HEK293 (cell line): ENCODE measurements at regions not wholly inside any gene's neighbourhood (a gene's known extent, or its start where the extent isn't known, plus 50 kb on each side); places are given as distances from the start of the nearest gene placed in this dataset.

Experiments used
- CTCF ChIA-PET: fragments of 350-600 bp; formaldehyde crosslinking; extraction: SDS; loops from one replicate; lab custom pipeline; 2021; ENCODE audit warnings: antibody characterized with exemption; lab: Yijun Ruan, JAX
- POLR2A ChIA-PET: fragments of 300-600 bp; formaldehyde crosslinking; extraction: SDS; loops from one replicate; lab custom pipeline; 2020; ENCODE audit warnings: antibody characterized with exemption, inconsistent platforms; lab: Yijun Ruan, JAX
- H3K27ac ChIP-seq: fragments of 200-500 bp; sonication (Bioruptor generic); 2 replicates; pipeline ENCODE4 v1.5.1; 2014; ENCODE audit warnings: low read depth, low read length, control low read depth, inconsistent platforms; ENCODE audit errors: extremely low read depth
- H3K36me3 ChIP-seq, 2 experiments: fragments of 200-500 bp in 1 of 2; sonication (Bioruptor generic) in 1 of 2; 1 replicate in 1 of 2; 2 replicates in 1 of 2; pipeline ENCODE4 v1.5.1; 2014 to 2017; ENCODE audit warnings: inconsistent platforms in 2 of 2, low read length in 2 of 2; ENCODE audit not compliant: control insufficient read depth in 2 of 2, insufficient read depth in 1 of 2
- H3K4me1 ChIP-seq: fragments of 200-500 bp; sonication (Bioruptor generic); 2 replicates; pipeline ENCODE4 v1.5.1; 2014; ENCODE audit warnings: mild to moderate bottlenecking, low read length, inconsistent platforms; ENCODE audit not compliant: control insufficient read depth, insufficient read depth
- H3K4me3 ChIP-seq: 2 replicates; pipeline ENCODE4 v1.5.1; 2011; ENCODE audit warnings: low read depth, mild to moderate bottlenecking, control low read depth, low read length, moderate library complexity
- H3K9me3 ChIP-seq: fragments of 200-500 bp; sonication (Bioruptor generic); 2 replicates; pipeline ENCODE4 v1.5.1; 2014; ENCODE audit warnings: low read depth, low read length, inconsistent platforms; ENCODE audit not compliant: control insufficient read depth, insufficient read depth
- EGR2 ChIP-seq: fragments of 450-650 bp; formaldehyde crosslinking; IDR thresholded peaks from 2 replicates; pipeline ENCODE4 v1.5.1; 2016; ENCODE audit warnings: low read depth, missing biosample characterization, missing genetic modification characterization
- FEZF1 ChIP-seq: fragments of 450-650 bp; formaldehyde crosslinking; IDR thresholded peaks from 2 replicates; pipeline ENCODE4 v1.5.1; 2016; ENCODE audit warnings: missing biosample characterization, missing genetic modification characterization
- GFI1B ChIP-seq: fragments of 450-650 bp; formaldehyde crosslinking; IDR thresholded peaks from 2 replicates; pipeline ENCODE4 v1.5.1; 2016; ENCODE audit warnings: missing biosample characterization, missing genetic modification characterization
- KLF9 ChIP-seq: fragments of 450-650 bp; formaldehyde crosslinking; IDR thresholded peaks from 2 replicates; pipeline ENCODE4 v1.5.1; 2016; ENCODE audit warnings: missing biosample characterization, missing genetic modification characterization, low read depth
- MYNN ChIP-seq: fragments of 450-650 bp; formaldehyde crosslinking; IDR thresholded peaks from 2 replicates; pipeline ENCODE4 v1.5.1; 2016; ENCODE audit warnings: missing biosample characterization, missing genetic modification characterization, borderline replicate concordance
- MZF1 ChIP-seq: fragments of 450-650 bp; formaldehyde crosslinking; IDR thresholded peaks from 2 replicates; pipeline ENCODE4 v1.5.1; 2017; ENCODE audit warnings: missing biosample characterization, missing genetic modification characterization, borderline replicate concordance
- OVOL3 ChIP-seq: fragments of 450-650 bp; formaldehyde crosslinking; IDR thresholded peaks from 2 replicates; pipeline ENCODE4 v1.5.1; 2016; ENCODE audit warnings: missing biosample characterization, missing genetic modification characterization
- SETDB1 ChIP-seq: IDR thresholded peaks from one replicate; pipeline ENCODE4 v1.6.1; 2017; ENCODE audit warnings: mild to moderate bottlenecking, low read length, moderate library complexity, mixed read lengths; ENCODE audit not compliant: insufficient read length
- ZFP41 ChIP-seq: fragments of 450-650 bp; formaldehyde crosslinking; IDR thresholded peaks from 2 replicates; pipeline ENCODE4 v1.5.1; 2016; ENCODE audit warnings: missing biosample characterization, missing genetic modification characterization, borderline replicate concordance
- ZNF16 ChIP-seq: fragments of 450-650 bp; formaldehyde crosslinking; IDR thresholded peaks from 2 replicates; pipeline ENCODE4 v1.5.1; 2016; ENCODE audit warnings: low read depth, missing biosample characterization, missing genetic modification characterization
- ZNF174 ChIP-seq: fragments of 450-650 bp; formaldehyde crosslinking; IDR thresholded peaks from 2 replicates; pipeline ENCODE4 v1.5.0; 2017; ENCODE audit warnings: missing biosample characterization, mild to moderate bottlenecking, missing genetic modification characterization
- ZNF239 ChIP-seq: fragments of 450-650 bp; formaldehyde crosslinking; IDR thresholded peaks from 2 replicates; pipeline ENCODE4 v1.5.1; 2016; ENCODE audit warnings: missing biosample characterization, missing genetic modification characterization
- ZNF274 ChIP-seq, 2 experiments: fragments of 200-500 bp in 1 of 2; fragments of 450-650 bp in 1 of 2; sonication (Bioruptor generic) in 1 of 2; formaldehyde crosslinking in 1 of 2; IDR thresholded peaks; 2 replicates each; pipeline versions ENCODE4 v1.5.1 to v1.6.1; 2014 to 2016; ENCODE audit warnings: borderline replicate concordance in 1 of 2, inconsistent platforms in 1 of 2, low read length in 1 of 2, missing biosample characterization in 1 of 2, missing genetic modification characterization in 1 of 2
- ZNF280C ChIP-seq: fragments of 450-650 bp; formaldehyde crosslinking; IDR thresholded peaks from 2 replicates; pipeline ENCODE4 v1.5.1; 2016; ENCODE audit warnings: missing biosample characterization, missing genetic modification characterization
- ZNF302 ChIP-seq: fragments of 450-650 bp; formaldehyde crosslinking; IDR thresholded peaks from 2 replicates; pipeline ENCODE4 v1.5.1; 2016; ENCODE audit warnings: missing biosample characterization, missing genetic modification characterization, low read depth
- ZNF362 ChIP-seq: fragments of 450-650 bp; formaldehyde crosslinking; IDR thresholded peaks from 2 replicates; pipeline ENCODE4 v1.5.1; 2016; ENCODE audit warnings: missing biosample characterization, missing genetic modification characterization
- ZNF521 ChIP-seq: fragments of 450-650 bp; formaldehyde crosslinking; IDR thresholded peaks from 2 replicates; pipeline ENCODE4 v1.5.1; 2017; ENCODE audit warnings: missing biosample characterization, mild to moderate bottlenecking, missing genetic modification characterization
- ZNF529 ChIP-seq: fragments of 450-650 bp; formaldehyde crosslinking; IDR thresholded peaks from 2 replicates; pipeline ENCODE4 v1.5.1; 2017; ENCODE audit warnings: missing genetic modification characterization, missing biosample characterization; ENCODE audit not compliant: insufficient replicate concordance
- ZNF555 ChIP-seq: fragments of 450-650 bp; formaldehyde crosslinking; conservative IDR thresholded peaks from 2 replicates; pipeline ENCODE4 v1.5.1; 2017; ENCODE audit warnings: missing biosample characterization, mild to moderate bottlenecking, missing genetic modification characterization, inconsistent platforms
- ZNF571 ChIP-seq: fragments of 450-650 bp; formaldehyde crosslinking; IDR thresholded peaks from 2 replicates; pipeline ENCODE4 v1.5.0; 2017; ENCODE audit warnings: missing biosample characterization, missing genetic modification characterization
- ZNF660 ChIP-seq: fragments of 450-650 bp; IDR thresholded peaks from 2 replicates; pipeline ENCODE4 v1.5.1; 2018; ENCODE audit warnings: missing biosample characterization, mild to moderate bottlenecking, missing genetic modification characterization
- ZNF777 ChIP-seq: fragments of 450-650 bp; formaldehyde crosslinking; IDR thresholded peaks from 2 replicates; pipeline ENCODE4 v1.5.1; 2017; ENCODE audit warnings: missing biosample characterization, missing genetic modification characterization, borderline replicate concordance
- ZNF830 ChIP-seq: fragments of 450-650 bp; IDR thresholded peaks from 2 replicates; pipeline ENCODE4 v1.5.0; 2018; ENCODE audit warnings: missing biosample characterization, missing genetic modification characterization, low read depth, mild to moderate bottlenecking, moderate library complexity
- ZNF843 ChIP-seq: fragments of 450-650 bp; formaldehyde crosslinking; IDR thresholded peaks from 2 replicates; pipeline ENCODE4 v1.5.1; 2016; ENCODE audit warnings: missing biosample characterization, missing genetic modification characterization
- TF ChIP-seq, protein P1 (sequence below): fragments of 450-650 bp; formaldehyde crosslinking; IDR thresholded peaks from 2 replicates; pipeline ENCODE4 v1.5.1; 2016; ENCODE audit warnings: missing biosample characterization, missing genetic modification characterization
- TF ChIP-seq, protein P2 (sequence below): fragments of 450-650 bp; formaldehyde crosslinking; IDR thresholded peaks from 2 replicates; pipeline ENCODE4 v1.5.1; 2016; ENCODE audit warnings: missing biosample characterization, missing genetic modification characterization

DNA sequence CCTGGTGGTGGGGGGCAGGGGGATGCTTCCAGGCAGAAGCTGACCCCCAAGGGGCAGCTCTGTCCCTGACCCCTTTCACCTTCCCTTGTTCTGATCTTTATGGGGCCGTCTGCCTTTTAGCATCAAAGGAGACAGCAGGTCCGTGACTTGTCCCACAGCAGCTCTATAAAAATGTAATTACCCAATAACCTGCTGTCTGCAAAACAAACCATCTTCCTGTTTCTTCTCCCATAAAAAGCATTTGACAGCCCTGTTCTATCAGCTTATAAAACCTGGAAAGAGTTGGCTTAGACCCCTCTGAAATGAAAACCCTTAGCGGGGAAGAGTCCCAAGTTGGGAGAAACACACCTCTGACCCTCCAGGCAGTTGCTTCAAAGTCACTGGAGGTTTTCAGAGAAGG is 416.9 kb downstream of the MED13L start:
- H3K4me1 ChIP-seq, result peaks cover 4% of the 10 kb centered on the region; the same call in 1 of the 2 replicates
- H3K9me3 ChIP-seq, result no peaks in the 10 kb centered on the region
- no peak overlapping the region for H3K27ac ChIP-seq
- ChIA-PET CTCF (interaction anchor here (0.7 kb wide), 1 partner anchor 34 kb away, joined by 6 read pairs; no protein-coding TSS in a partner anchor), POLR2A (no interaction called here)
- H3K4me3 ChIP-seq, result no peak overlapping the region
- TF ChIP-seq FEZF1 (tag by site-specific recombination) (peak; percentile 86), ZNF830 (tag by site-specific recombination) (no peak)
- no peaks in the 10 kb centered on the region for H3K36me3 ChIP-seq

DNA sequence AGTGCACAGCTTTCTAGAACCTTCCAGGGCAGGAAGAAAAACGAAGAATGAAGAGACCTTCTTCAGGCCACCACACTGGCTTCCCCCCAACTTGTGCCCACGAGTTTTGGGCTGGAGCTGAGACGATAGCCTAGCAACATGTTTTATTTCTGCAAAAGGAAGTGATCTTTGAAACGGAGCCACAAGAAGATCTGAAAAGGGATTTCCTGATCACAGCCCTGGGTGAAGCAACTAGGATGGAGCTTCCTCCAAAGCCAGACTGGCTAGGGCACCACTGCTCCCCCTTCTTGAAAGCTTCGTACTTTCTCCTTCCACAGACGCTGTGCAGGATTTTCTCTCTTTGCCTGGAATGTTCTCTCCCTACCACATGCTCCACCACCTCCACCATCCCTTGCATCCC is 418.3 kb downstream of the MED13L start:
- peaks cover 4% of the 10 kb centered on the region; the same call in 1 of the 2 replicates for H3K4me1 ChIP-seq
- H3K4me3 ChIP-seq, result no peak overlapping the region
- no peaks in the 10 kb centered on the region for H3K9me3 ChIP-seq
- no peaks in the 10 kb centered on the region for H3K36me3 ChIP-seq
- H3K27ac ChIP-seq, result no peak overlapping the region
- ChIA-PET POLR2A (no interaction called here), CTCF (interaction anchor here (0.6 kb wide), 1 partner anchor 57 kb away, joined by 3 read pairs; no protein-coding TSS in a partner anchor)
- no peak for TF ChIP-seq ZNF843 (tag by site-specific recombination)
- TF ChIP-seq, protein P1, sequence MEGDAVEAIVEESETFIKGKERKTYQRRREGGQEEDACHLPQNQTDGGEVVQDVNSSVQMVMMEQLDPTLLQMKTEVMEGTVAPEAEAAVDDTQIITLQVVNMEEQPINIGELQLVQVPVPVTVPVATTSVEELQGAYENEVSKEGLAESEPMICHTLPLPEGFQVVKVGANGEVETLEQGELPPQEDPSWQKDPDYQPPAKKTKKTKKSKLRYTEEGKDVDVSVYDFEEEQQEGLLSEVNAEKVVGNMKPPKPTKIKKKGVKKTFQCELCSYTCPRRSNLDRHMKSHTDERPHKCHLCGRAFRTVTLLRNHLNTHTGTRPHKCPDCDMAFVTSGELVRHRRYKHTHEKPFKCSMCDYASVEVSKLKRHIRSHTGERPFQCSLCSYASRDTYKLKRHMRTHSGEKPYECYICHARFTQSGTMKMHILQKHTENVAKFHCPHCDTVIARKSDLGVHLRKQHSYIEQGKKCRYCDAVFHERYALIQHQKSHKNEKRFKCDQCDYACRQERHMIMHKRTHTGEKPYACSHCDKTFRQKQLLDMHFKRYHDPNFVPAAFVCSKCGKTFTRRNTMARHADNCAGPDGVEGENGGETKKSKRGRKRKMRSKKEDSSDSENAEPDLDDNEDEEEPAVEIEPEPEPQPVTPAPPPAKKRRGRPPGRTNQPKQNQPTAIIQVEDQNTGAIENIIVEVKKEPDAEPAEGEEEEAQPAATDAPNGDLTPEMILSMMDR (tag by site-specific recombination), result no peak
- TF ChIP-seq ZNF362 (tag by site-specific recombination), result no peak
- TF ChIP-seq SETDB1, result no peak
- TF ChIP-seq ZNF571, result no peak
- TF ChIP-seq ZNF174 (tag by site-specific recombination), result no peak
- TF ChIP-seq ZNF529 (tag by site-specific recombination), result no peak
- TF ChIP-seq ZFP41 (tag by site-specific recombination), result no peak
- no peak for TF ChIP-seq EGR2 (tag by site-specific recombination)
- no peak for TF ChIP-seq GFI1B (tag by site-specific recombination)
- TF ChIP-seq KLF9, result no peak
- TF ChIP-seq ZNF777 (tag by site-specific recombination), result no peak
- TF ChIP-seq ZNF302 (tag by site-specific recombination), result no peak

- H3K27ac ChIP-seq, result no peak overlapping the region
- ChIA-PET CTCF (interaction anchor here (1.5 kb wide), 1 partner anchor 14 kb away, joined by 7 read pairs; no protein-coding TSS in a partner anchor), POLR2A (no interaction called here)
- H3K9me3 ChIP-seq, result no peaks in the 10 kb centered on the region
- no peaks in the 10 kb centered on the region for H3K36me3 ChIP-seq
- peaks cover 4% of the 10 kb centered on the region; the same call in 1 of the 2 replicates for H3K4me1 ChIP-seq
- no peak overlapping the region for H3K4me3 ChIP-seq
- TF ChIP-seq ZNF660, result no peak
- TF ChIP-seq ZNF239, result no peak
- no peak for TF ChIP-seq MYNN (tag by site-specific recombination)
- no peak for TF ChIP-seq MZF1 (tag by site-specific recombination)
- TF ChIP-seq, protein P2, sequence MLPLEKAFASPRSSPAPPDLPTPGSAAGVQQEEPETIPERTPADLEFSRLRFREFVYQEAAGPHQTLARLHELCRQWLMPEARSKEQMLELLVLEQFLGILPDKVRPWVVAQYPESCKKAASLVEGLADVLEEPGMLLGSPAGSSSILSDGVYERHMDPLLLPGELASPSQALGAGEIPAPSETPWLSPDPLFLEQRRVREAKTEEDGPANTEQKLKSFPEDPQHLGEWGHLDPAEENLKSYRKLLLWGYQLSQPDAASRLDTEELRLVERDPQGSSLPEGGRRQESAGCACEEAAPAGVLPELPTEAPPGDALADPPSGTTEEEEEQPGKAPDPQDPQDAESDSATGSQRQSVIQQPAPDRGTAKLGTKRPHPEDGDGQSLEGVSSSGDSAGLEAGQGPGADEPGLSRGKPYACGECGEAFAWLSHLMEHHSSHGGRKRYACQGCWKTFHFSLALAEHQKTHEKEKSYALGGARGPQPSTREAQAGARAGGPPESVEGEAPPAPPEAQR (tag by site-specific recombination), result no peak
- no peak for TF ChIP-seq ZNF521 (tag by site-specific recombination)
- no peak for TF ChIP-seq ZNF280C (tag by site-specific recombination)
- TF ChIP-seq OVOL3 (tag by site-specific recombination), result no peak
- no peak for TF ChIP-seq ZNF555
- TF ChIP-seq ZNF16, result no peak
- no peak for TF ChIP-seq ZNF274 (IDR thresholded peaks at IDR 0.05; ENCODE audit: low read length)
- TF ChIP-seq ZNF274 (tag by site-specific recombination; IDR thresholded peaks at IDR 0.05; ENCODE audit: borderline replicate concordance), result no peak
These were observed 419.6 kb downstream of the MED13L start for GRCh38 chr12:115857923-115858322.
